Natural killer cell (primary cell): ENCODE measurements at regions not wholly inside any gene's neighbourhood (a gene's known extent, or its start where the extent isn't known, plus 50 kb on each side); places are given as distances from the start of the nearest gene placed in this dataset.

Experiments
- ATAC-seq, 3 donors: fragments of 150-1000 bp in 2 of 3; fragments of 200-7000 bp in 1 of 3; cut with Tn5 transposase; 1 replicate in 1 of 3; 2 replicates in 2 of 3; pipeline ENCODE4 v1.10.0; 2021; ENCODE audit warnings: mild to moderate bottlenecking in 2 of 3, moderate library complexity in 2 of 3
- DNase-seq, 2 donors: peaks; one replicate each; pipeline versions ENCODE4 v3.0.0 to v3.0.0-alpha.2; 2013 to 2021; ENCODE audit warnings: mixed read lengths in 1 of 2
- H3K27ac ChIP-seq: one replicate; pipeline ENCODE4 v1.5.1; 2013; ENCODE audit warnings: mild to moderate bottlenecking, low read length
- H3K27me3 ChIP-seq: one replicate; pipeline ENCODE4 v1.6.1; 2013; ENCODE audit warnings: low read length; ENCODE audit not compliant: control insufficient read depth, insufficient read depth
- H3K36me3 ChIP-seq: one replicate; pipeline ENCODE4 v1.6.1; 2013; ENCODE audit warnings: low read length; ENCODE audit not compliant: control insufficient read depth, insufficient read depth
- H3K4me1 ChIP-seq: one replicate; pipeline ENCODE4 v1.6.1; 2013; ENCODE audit warnings: low read length; ENCODE audit not compliant: control insufficient read depth, insufficient read depth
- H3K4me3 ChIP-seq: one replicate; pipeline ENCODE4 v1.5.1; 2013; ENCODE audit warnings: low read length
- H3K9me3 ChIP-seq: one replicate; pipeline ENCODE4 v1.6.1; 2013; ENCODE audit warnings: low read length; ENCODE audit not compliant: control insufficient read depth, insufficient read depth
- H3K27ac Mint-ChIP-seq, 2 donors: one replicate each; pipeline ENCODE4 v1.8.0; 2022; ENCODE audit warnings: mild to moderate bottlenecking in 2 of 2, mixed read lengths in 2 of 2, moderate library complexity in 1 of 2
- H3K27me3 Mint-ChIP-seq, 2 donors: one replicate each; pipeline ENCODE4 v1.8.0; 2022; ENCODE audit warnings: low read depth in 2 of 2, mixed read lengths in 2 of 2
- H3K36me3 Mint-ChIP-seq: one replicate; pipeline ENCODE4 v1.8.0; 2022; ENCODE audit warnings: mixed read lengths
- H3K4me1 Mint-ChIP-seq, 2 donors: one replicate each; pipeline ENCODE4 v1.8.0; 2022; ENCODE audit warnings: mixed read lengths in 2 of 2
- H3K4me3 Mint-ChIP-seq: one replicate; pipeline ENCODE4 v1.8.0; 2022; ENCODE audit warnings: mild to moderate bottlenecking, moderate library complexity, mixed read lengths
- H3K9me3 Mint-ChIP-seq, 2 donors: one replicate each; pipeline ENCODE4 v1.8.0; 2022; ENCODE audit warnings: mixed read lengths in 2 of 2
- CTCF ChIP-seq: fragments of 200-600 bp; IDR thresholded peaks from one replicate; pipeline ENCODE4 v1.8.0; 2022; ENCODE audit warnings: antibody characterized with exemption
- WGBS: methylation state at CpG from one replicate; pipeline ENCODE4 v1.1.7; 2013; ENCODE audit warnings: missing lambda C conversion rate; ENCODE audit not compliant: insufficient coverage; 5-methylcytosine and 5-hydroxymethylcytosine counted together
- intact Hi-C: fragments of 100-400 bp; cut with micrococcal nuclease; formaldehyde crosslinking; loops from one replicate; pipeline ENCODE4 v1.14.2; 2022

GRCh38 chr4:138021139-138021830 lies 220.9 kb downstream of the SLC7A11 start:
- Histone ChIP-seq H3K4me1 (no peaks in the 10 kb centered on the region), H3K9me3 (no peaks in the 10 kb centered on the region), H3K27ac (no peak overlapping the region), H3K27me3 (no peaks in the 10 kb centered on the region), H3K4me3 (no peak overlapping the region), H3K36me3 (no peaks in the 10 kb centered on the region)
- intact Hi-C loops, result no loop called here
- ATAC-seq (no peak), DNase-seq (no peak)
- Mint-ChIP-seq H3K9me3 (peaks cover 2% of the 10 kb centered on the region in 2 donors), H3K4me1 (no peaks in the 10 kb centered on the region), H3K27ac (no peak overlapping the region), H3K27me3 (no peaks in the 10 kb centered on the region), H3K36me3 (no peaks in the 10 kb centered on the region), H3K4me3 (no peak overlapping the region)
- TF ChIP-seq CTCF, result no peak
- WGBS, result 0% methylated on average over 1 of the region's 3 CpGs

GRCh38 chr4:138014590-138015288 lies 227.4 kb downstream of the SLC7A11 start:
- Histone ChIP-seq H3K36me3 (no peaks in the 10 kb centered on the region), H3K27me3 (no peaks in the 10 kb centered on the region), H3K27ac (no peak overlapping the region), H3K9me3 (no peaks in the 10 kb centered on the region), H3K4me3 (no peak overlapping the region), H3K4me1 (no peaks in the 10 kb centered on the region)
- Mint-ChIP-seq H3K9me3 (peaks cover 2 to 3% of the 10 kb centered on the region in 2 donors), H3K4me3 (no peak overlapping the region), H3K27ac (no peak overlapping the region), H3K36me3 (no peaks in the 10 kb centered on the region), H3K4me1 (no peaks in the 10 kb centered on the region), H3K27me3 (no peaks in the 10 kb centered on the region)
- WGBS, result 82% methylated on average over 3 of the region's 6 CpGs
- intact Hi-C loops, result no loop called here
- TF ChIP-seq CTCF, result no peak
- no peak for ATAC-seq
- DNase-seq, result no peak

GRCh38 chr4:138013625-138014024 lies 228.5 kb downstream of the SLC7A11 start:
- no peaks in the 10 kb centered on the region for H3K27me3 Mint-ChIP-seq
- no CpG with 5 or more reads among the region's 3 CpGs for WGBS
- Histone ChIP-seq H3K27ac (no peak overlapping the region), H3K36me3 (no peaks in the 10 kb centered on the region), H3K4me3 (no peak overlapping the region), H3K4me1 (no peaks in the 10 kb centered on the region), H3K27me3 (no peaks in the 10 kb centered on the region), H3K9me3 (no peaks in the 10 kb centered on the region)
- H3K36me3 Mint-ChIP-seq, result no peaks in the 10 kb centered on the region
- ATAC-seq (no peak), DNase-seq (no peak)
- no peak overlapping the region for H3K4me3 Mint-ChIP-seq
- H3K4me1 Mint-ChIP-seq, result no peaks in the 10 kb centered on the region
- H3K27ac Mint-ChIP-seq, result no peak overlapping the region
- intact Hi-C loops, result no loop called here
- TF ChIP-seq CTCF, result no peak
- H3K9me3 Mint-ChIP-seq, result peaks cover 2 to 3% of the 10 kb centered on the region in 2 donors
